ENCODE measurements at regions not wholly inside any gene's neighbourhood (a gene's known extent, or its start where the extent isn't known, plus 50 kb on each side); places are given as distances from the start of the nearest gene placed in this dataset.

- H3K27ac ChIP-seq (ENCODE audit: extremely low read depth, low read depth, low read length), result no peak overlapping the region
- intact Hi-C loops (cut with micrococcal nuclease) (loop anchor here (10.0 kb wide), 1 partner anchor 59 kb away; no protein-coding TSS in a partner anchor), in situ Hi-C loops (cut with MboI) (no loop called here)
- no peaks in the 10 kb centered on the region for H3K4me1 ChIP-seq (replicated peaks in 1 of 2; ENCODE audit: control insufficient read depth in 2 of 2, insufficient read depth in 2 of 2, low read length in 2 of 2)
- CTCF ChIA-PET (ENCODE audit: low intra/inter-chr PET ratio), result no interaction called here
- no peak overlapping the region for H3K4me2 ChIP-seq (ENCODE audit: insufficient read depth, low read length)
- no peaks in the 10 kb centered on the region for H3K79me2 ChIP-seq (ENCODE audit: control insufficient read depth, insufficient read depth, low read length)
- peaks cover 5% of the 10 kb centered on the region for H3K9me3 ChIP-seq (replicated peaks; ENCODE audit: control insufficient read depth, insufficient read depth, low read depth, low read length)
- POLR2A ChIA-PET, result interaction anchor here (0.9 kb wide), 1 partner anchor 10 kb away, joined by 3 read pairs; no protein-coding TSS in a partner anchor
- H3K4me3 ChIP-seq, result no peak overlapping the region
- no peak overlapping the region for H3K9ac ChIP-seq (ENCODE audit: insufficient read depth in 1 of 2, low read depth in 2 of 2, low read length in 2 of 2)
- no peaks in the 10 kb centered on the region for H3K36me3 ChIP-seq (ENCODE audit: control insufficient read depth, insufficient read depth, low read length)
- H2AFZ ChIP-seq (ENCODE audit: low read depth, low read length), result no peak overlapping the region
- H3K27me3 ChIP-seq (ENCODE audit: control insufficient read depth in 2 of 2, insufficient read depth in 2 of 2, low read length in 2 of 2), result no peaks in the 10 kb centered on the region
- H4K20me1 ChIP-seq (replicated peaks; ENCODE audit: control insufficient read depth, insufficient read depth, low read length), result no peaks in the 10 kb centered on the region
- FAIRE-seq, result no peak
- no peaks in the 10 kb centered on the region for H3K9me1 ChIP-seq (ENCODE audit: control insufficient read depth, insufficient read depth, low read length)
- BruUV-seq (replicated peaks), result no TSS peak
- no peak for DNase-seq (ENCODE audit: extremely low read depth in 1 of 4, low spot score in 3 of 4)
- no peak for ATAC-seq
- no peak for TF ChIP-seq ZNF232 (CRISPR knock-in tag; IDR thresholded peaks at IDR 0.05)
- no peak for TF ChIP-seq THRB (CRISPR knock-in tag; conservative IDR thresholded peaks at IDR 0.05)
- no peak for TF ChIP-seq BDP1 (IDR thresholded peaks at IDR 0.05; ENCODE audit: insufficient read depth, insufficient read length)
- no peak for TF ChIP-seq CLOCK (CRISPR knock-in tag; IDR thresholded peaks at IDR 0.05; ENCODE audit: borderline replicate concordance)
- TF ChIP-seq KDM2B (CRISPR knock-in tag; IDR thresholded peaks at IDR 0.05), result no peak
- TF ChIP-seq IFI16 (CRISPR knock-in tag; IDR thresholded peaks at IDR 0.05), result 0 out of 2 replicates have a peak, but pooled peaks have one; percentile 34
- no peak for TF ChIP-seq SMARCB1 (IDR thresholded peaks at IDR 0.05; ENCODE audit: insufficient read length, low read depth)
- TF ChIP-seq ZNF407 (IDR thresholded peaks at IDR 0.05; ENCODE audit: low read depth), result no peak
- TF ChIP-seq ELF2 (CRISPR knock-in tag; IDR thresholded peaks at IDR 0.05), result 0 out of 2 replicates have a peak, but pooled peaks have one; percentile 23
- TF ChIP-seq NFRKB (IDR thresholded peaks at IDR 0.05; ENCODE audit: low read depth), result no peak
- TF ChIP-seq MAFG (tag; conservative IDR thresholded peaks at IDR 0.05), result no peak
- TF ChIP-seq RBM39 (optimal IDR thresholded peaks at IDR 0.05; ENCODE audit: low read depth, low read length), result no peak
- no peak for TF ChIP-seq ZNF77 (CRISPR knock-in tag; IDR thresholded peaks at IDR 0.05)
Observed at GRCh38 chr13:90633849-90634248, 713.6 kb upstream of the MIR17HG start.

Measured in K562 (cell line).